ENCODE measurements at regions not wholly inside any gene's neighbourhood (a gene's known extent, or its start where the extent isn't known, plus 50 kb on each side); places are given as distances from the start of the nearest gene placed in this dataset.

DNA sequence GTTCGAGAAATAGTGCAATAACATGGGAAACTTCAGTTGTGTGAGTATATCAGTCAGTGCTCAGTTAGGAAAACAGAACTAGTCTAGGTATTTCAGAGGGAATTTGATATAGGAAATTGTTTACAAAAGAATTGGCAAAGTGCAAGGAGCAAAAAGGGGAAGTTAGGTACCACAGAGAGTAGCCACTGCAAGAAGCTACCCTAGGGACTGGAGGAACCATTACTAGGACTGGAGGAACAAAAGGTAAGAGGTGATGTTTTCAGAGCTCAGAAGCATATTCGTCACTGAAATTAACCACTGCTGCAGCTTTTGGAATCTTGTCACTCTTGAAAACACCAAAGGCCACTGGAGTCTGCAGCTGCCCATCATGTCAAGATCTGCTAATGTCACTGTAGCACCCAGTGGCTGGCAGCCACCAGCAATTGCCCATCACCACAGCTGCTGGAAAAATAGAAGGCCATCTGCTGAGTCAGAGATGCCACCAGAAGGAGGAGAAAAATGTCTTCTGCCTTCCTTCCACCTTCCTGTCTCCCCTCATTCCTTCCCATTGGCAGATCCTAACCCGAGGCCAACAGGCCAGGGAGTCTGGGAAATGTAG is 160.6 kb upstream of the RPS6KA3 start:
- TF ChIP-seq, protein P1, sequence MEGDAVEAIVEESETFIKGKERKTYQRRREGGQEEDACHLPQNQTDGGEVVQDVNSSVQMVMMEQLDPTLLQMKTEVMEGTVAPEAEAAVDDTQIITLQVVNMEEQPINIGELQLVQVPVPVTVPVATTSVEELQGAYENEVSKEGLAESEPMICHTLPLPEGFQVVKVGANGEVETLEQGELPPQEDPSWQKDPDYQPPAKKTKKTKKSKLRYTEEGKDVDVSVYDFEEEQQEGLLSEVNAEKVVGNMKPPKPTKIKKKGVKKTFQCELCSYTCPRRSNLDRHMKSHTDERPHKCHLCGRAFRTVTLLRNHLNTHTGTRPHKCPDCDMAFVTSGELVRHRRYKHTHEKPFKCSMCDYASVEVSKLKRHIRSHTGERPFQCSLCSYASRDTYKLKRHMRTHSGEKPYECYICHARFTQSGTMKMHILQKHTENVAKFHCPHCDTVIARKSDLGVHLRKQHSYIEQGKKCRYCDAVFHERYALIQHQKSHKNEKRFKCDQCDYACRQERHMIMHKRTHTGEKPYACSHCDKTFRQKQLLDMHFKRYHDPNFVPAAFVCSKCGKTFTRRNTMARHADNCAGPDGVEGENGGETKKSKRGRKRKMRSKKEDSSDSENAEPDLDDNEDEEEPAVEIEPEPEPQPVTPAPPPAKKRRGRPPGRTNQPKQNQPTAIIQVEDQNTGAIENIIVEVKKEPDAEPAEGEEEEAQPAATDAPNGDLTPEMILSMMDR (conservative IDR thresholded peaks at IDR 0.05; ENCODE audit: low read depth, low read length), result no peak
- no peak for TF ChIP-seq EZH2 (IDR thresholded peaks at IDR 0.05; ENCODE audit: low read length, unreplicated experiment)

All from PC-3 (cell line).